AG04449 (cell line): ENCODE measurements at regions not wholly inside any gene's neighbourhood (a gene's known extent, or its start where the extent isn't known, plus 50 kb on each side); places are given as distances from the start of the nearest gene placed in this dataset.

Source experiments
- CTCF ChIA-PET: fragments of 350-600 bp; formaldehyde crosslinking; extraction: SDS; loops from one replicate; lab custom pipeline; 2021; ENCODE audit warnings: antibody characterized with exemption; lab: Yijun Ruan, JAX
- POLR2A ChIA-PET: fragments of 400-600, 350-600 bp; formaldehyde crosslinking; extraction: SDS; loops from one replicate; lab custom pipeline; 2020; ENCODE audit warnings: antibody characterized with exemption, inconsistent platforms; lab: Yijun Ruan, JAX
- DNase-seq: peaks from one replicate; pipeline ENCODE4 v3.0.0-alpha.2; 2010; ENCODE audit warnings: low read depth, low spot score
- H3K4me3 ChIP-seq: 2 replicates; pipeline ENCODE4 v1.5.1; 2011; ENCODE audit warnings: low read depth, mild to moderate bottlenecking, control low read depth, low read length
- TF ChIP-seq, protein P1 (sequence below): IDR thresholded peaks from one replicate; pipeline ENCODE4 v1.5.1; 2011; ENCODE audit warnings: mild to moderate bottlenecking, moderate library complexity, low read length, control low read depth, inconsistent platforms; ENCODE audit not compliant: insufficient read depth; ENCODE audit errors: missing control alignments

DNA sequence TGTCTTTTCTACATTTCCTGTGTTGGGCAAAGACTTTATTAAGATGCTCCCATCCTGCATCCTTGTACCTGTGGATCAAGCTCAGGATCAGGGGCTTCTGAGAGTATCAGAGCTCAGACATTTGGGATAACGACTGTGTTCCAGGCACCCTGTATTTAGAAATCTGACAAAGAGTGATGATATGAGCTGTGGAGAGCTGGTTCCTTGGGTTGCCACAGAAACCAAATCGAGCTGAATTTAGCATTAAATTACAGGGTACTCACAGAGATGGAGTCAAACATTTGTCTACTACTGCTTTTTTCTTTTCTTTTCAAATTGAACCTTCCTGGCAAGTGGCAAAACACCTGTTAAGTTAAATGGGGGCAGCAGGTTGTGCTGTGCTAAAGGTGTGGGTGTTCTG lies 110.6 kb downstream of the XCL2 start:
- CTCF ChIA-PET: no interaction called here
- POLR2A ChIA-PET: no interaction called here
- no peak overlapping the region for H3K4me3 ChIP-seq
- no peak for DNase-seq
- TF ChIP-seq, protein P1, sequence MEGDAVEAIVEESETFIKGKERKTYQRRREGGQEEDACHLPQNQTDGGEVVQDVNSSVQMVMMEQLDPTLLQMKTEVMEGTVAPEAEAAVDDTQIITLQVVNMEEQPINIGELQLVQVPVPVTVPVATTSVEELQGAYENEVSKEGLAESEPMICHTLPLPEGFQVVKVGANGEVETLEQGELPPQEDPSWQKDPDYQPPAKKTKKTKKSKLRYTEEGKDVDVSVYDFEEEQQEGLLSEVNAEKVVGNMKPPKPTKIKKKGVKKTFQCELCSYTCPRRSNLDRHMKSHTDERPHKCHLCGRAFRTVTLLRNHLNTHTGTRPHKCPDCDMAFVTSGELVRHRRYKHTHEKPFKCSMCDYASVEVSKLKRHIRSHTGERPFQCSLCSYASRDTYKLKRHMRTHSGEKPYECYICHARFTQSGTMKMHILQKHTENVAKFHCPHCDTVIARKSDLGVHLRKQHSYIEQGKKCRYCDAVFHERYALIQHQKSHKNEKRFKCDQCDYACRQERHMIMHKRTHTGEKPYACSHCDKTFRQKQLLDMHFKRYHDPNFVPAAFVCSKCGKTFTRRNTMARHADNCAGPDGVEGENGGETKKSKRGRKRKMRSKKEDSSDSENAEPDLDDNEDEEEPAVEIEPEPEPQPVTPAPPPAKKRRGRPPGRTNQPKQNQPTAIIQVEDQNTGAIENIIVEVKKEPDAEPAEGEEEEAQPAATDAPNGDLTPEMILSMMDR: no peak

DNA sequence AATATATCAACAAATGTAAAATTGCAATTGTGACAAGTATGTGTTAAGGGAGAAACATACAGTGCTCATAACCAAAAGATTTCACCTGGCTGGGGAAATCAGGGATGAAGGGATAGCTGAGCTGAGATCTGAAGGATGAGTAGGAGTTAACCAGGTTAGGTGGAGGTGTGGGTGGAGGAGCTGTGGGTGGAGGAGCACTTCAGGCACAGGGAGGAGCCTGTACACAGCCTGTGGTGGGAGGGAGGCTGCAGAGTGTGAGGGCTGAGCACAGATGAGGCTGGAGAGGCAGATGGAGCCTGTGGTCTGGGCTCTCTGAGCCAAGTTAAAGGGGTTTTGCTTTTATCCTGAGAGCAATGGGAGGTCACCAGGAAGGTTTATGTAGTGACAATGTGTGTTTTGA lies 111.9 kb downstream of the XCL2 start:
- ChIA-PET CTCF (interaction anchor here (3.7 kb wide), 1 partner anchor 9 kb away, joined by 29 read pairs; no protein-coding TSS in a partner anchor), POLR2A (no interaction called here)
- DNase-seq: no peak
- no peak overlapping the region for H3K4me3 ChIP-seq
- TF ChIP-seq, protein P1: no peak

DNA sequence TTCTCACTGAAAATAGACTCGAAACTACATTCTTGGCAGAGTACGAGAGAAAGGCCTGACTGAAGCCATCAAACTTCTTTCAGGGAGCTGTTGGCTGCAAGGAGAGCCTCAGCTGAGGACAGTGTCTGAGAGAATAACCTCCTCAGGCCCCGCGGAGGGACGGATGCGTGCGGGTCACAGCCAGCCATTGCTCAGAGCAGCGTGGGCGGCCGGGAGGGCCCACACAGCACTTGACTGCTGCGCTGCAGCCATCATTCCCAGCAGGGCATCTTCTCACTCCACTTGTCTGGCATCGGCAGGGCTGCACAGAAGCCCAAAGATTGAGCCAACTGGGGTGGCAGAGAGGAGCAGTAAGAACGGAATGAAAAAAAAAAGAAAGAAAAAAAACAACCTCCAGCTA lies 113.5 kb downstream of the XCL2 start:
- POLR2A ChIA-PET: no interaction called here
- no peak for DNase-seq
- CTCF ChIA-PET: interaction anchor here (1.9 to 3.7 kb wide), 2 partner anchors 10 to 87 kb away, joined by 6 to 29 read pairs; no protein-coding TSS in a partner anchor
- no peak overlapping the region for H3K4me3 ChIP-seq
- TF ChIP-seq, protein P1: no peak

DNA sequence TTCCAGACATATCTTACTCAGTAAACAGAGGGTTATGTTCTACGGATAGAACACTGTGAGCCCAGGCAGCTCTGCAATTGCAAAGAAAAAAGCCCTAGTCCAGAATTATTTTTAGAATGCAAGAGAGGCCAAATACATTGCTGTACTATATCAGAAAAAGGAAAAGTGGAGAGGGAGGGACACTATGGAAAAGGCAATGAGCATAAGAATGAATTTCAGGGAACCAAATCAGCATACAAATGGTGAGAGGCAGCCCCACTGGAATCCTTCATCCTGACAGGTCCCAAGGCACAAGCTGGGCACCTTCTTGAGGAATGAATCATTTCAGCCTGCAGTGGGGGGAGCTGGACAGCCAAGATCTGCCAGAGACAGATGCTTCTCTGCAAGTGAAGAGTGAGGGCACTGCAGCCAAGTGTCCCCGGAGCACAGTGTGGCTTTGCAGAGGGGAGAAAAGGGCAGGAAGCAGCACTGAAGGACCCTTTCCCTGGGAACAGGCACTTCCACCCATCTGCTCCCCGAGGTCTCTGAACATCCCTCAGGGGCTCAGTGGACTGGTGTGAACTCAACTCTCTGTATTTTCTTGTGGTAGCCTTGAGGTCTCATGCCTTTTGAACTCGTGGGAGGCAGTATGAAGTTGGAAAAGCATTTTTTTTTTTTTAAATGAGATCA lies 115.6 kb downstream of the XCL2 start:
- DNase-seq: no peak
- TF ChIP-seq, protein P1: no peak
- ChIA-PET POLR2A (no interaction called here), CTCF (interaction anchor here (1.7 to 3.7 kb wide), 2 partner anchors 11 to 12 kb away, joined by 5 to 29 read pairs; no protein-coding TSS in a partner anchor)
- no peak overlapping the region for H3K4me3 ChIP-seq

DNA sequence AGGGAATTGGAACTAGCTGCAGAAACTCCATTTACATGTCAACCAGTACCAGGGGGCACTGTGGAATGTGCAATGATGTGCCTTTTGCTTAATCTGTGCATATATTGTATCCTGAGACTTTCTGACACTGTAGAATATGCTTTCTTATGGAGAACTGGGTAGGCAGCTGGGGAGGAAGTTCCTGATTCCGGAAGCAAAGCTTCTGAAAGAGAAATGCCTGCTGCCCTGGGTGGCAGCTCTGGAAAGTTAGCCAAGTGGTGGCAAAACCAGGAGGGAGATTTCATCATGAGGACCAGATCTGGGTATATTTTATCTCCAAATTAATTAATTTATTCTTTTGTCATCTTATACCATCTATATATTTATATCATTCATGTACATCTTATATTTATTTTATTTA lies 116.7 kb downstream of the XCL2 start:
- no peak for DNase-seq

DNA sequence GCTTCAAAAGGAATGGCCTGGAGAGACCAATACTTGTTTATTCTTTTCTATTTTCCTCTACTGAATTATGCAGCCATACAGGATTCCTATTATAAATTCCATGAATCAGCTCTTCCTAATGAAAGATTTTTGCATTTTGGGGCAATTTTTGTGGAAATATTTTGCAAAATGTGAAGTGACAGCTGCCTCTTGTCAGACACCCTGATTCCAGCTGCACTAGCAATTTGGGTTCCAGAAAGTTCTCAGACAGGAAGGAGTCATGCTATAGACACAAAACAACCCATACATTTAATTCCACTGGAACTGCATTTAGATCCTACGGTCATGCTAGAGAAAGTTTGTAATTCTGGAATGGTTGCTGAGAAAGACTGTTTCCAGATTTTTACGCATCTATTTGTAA lies 119.5 kb downstream of the XCL2 start:
- TF ChIP-seq, protein P1: no peak
- no peak for DNase-seq
- ChIA-PET POLR2A (no interaction called here), CTCF (no interaction called here)
- no peak overlapping the region for H3K4me3 ChIP-seq

More for the DNA sequence above, 116.7 kb downstream of the XCL2 start:
- POLR2A ChIA-PET: no interaction called here
- CTCF ChIA-PET: interaction anchor here (1.7 kb wide), 1 partner anchor 12 kb away, joined by 5 read pairs; no protein-coding TSS in a partner anchor
- no peak overlapping the region for H3K4me3 ChIP-seq
- TF ChIP-seq, protein P1: no peak
